GM12874 (cell line): ENCODE measurements at regions not wholly inside any gene's neighbourhood (a gene's known extent, or its start where the extent isn't known, plus 50 kb on each side); places are given as distances from the start of the nearest gene placed in this dataset.

Source experiments
- CTCF ChIP-seq: IDR thresholded peaks from 2 replicates; pipeline ENCODE4 v1.5.1; 2011; ENCODE audit warnings: low read depth, mild to moderate bottlenecking, control low read depth, low read length, moderate library complexity; ENCODE audit not compliant: insufficient read depth

GRCh38 chr13:88118952-88119351 lies 447.8 kb downstream of the SLITRK5 start:
- TF ChIP-seq CTCF: no peak

GRCh38 chr13:88124142-88124541 lies 453.0 kb downstream of the SLITRK5 start:
- TF ChIP-seq CTCF: no peak

GRCh38 chr13:88125055-88125454 lies 453.9 kb downstream of the SLITRK5 start:
- TF ChIP-seq CTCF: no peak

GRCh38 chr13:88136098-88136790 lies 465.1 kb downstream of the SLITRK5 start:
- no peak for TF ChIP-seq CTCF

GRCh38 chr13:88142653-88143052 lies 471.5 kb downstream of the SLITRK5 start:
- TF ChIP-seq CTCF: no peak

GRCh38 chr13:88144580-88144979 lies 473.4 kb downstream of the SLITRK5 start:
- no peak for TF ChIP-seq CTCF

GRCh38 chr13:88153353-88153752 lies 482.2 kb downstream of the SLITRK5 start:
- no peak for TF ChIP-seq CTCF
